Left lung (tissue), 4 donors: ENCODE measurements at regions not wholly inside any gene's neighbourhood (a gene's known extent, or its start where the extent isn't known, plus 50 kb on each side); places are given as distances from the start of the nearest gene placed in this dataset.

Source experiments
- ATAC-seq: fragments of 200-7000 bp; cut with Tn5 transposase; one replicate; pipeline ENCODE4 v1.9.1; 2020; ENCODE audit warnings: moderate library complexity
- DNase-seq, 4 donors: peaks; one replicate each; pipeline ENCODE4 v3.0.0-alpha.2; 2013 to 2020
- H3K27ac ChIP-seq, 2 donors: fragments of 200-600 bp; sonication (generic) in 1 of 2; one replicate each; pipeline versions ENCODE4 v1.5.0 to v1.8.0; 2020 to 2021
- H3K27me3 ChIP-seq, 2 donors: fragments of 200-600 bp; sonication (generic) in 1 of 2; one replicate each; pipeline versions ENCODE4 v1.5.0 to v1.8.0; 2020 to 2021
- H3K36me3 ChIP-seq, 2 donors: fragments of 200-600 bp; sonication (generic) in 1 of 2; one replicate each; pipeline versions ENCODE4 v1.5.0 to v1.8.0; 2020 to 2021
- H3K4me1 ChIP-seq, 2 donors: fragments of 200-600 bp; one replicate each; pipeline ENCODE4 v1.8.0; 2021
- H3K4me3 ChIP-seq, 2 donors: fragments of 200-600 bp; sonication (generic) in 1 of 2; one replicate each; pipeline versions ENCODE4 v1.5.0 to v1.8.0; 2020 to 2021; ENCODE audit warnings: mild to moderate bottlenecking in 1 of 2
- H3K9me3 ChIP-seq, 2 donors: fragments of 200-600 bp; sonication (generic) in 1 of 2; one replicate each; pipeline versions ENCODE4 v1.5.0 to v1.8.0; 2020 to 2021
- intact Hi-C, 2 donors: fragments of 100-400 bp; cut with DNase I; formaldehyde crosslinking; loops; one replicate each; pipeline versions ENCODE4 v1.11.2 to v1.14.2; 2022
- TF ChIP-seq, protein P1 (sequence below), 2 donors: fragments of 200-600 bp; sonication (generic) in 1 of 2; IDR thresholded peaks; one replicate each; pipeline versions ENCODE4 v1.5.0 to v1.8.0; 2021; ENCODE audit warnings: antibody characterized with exemption in 2 of 2
- donor health status: DM: no; HTN: yes; CAD: no.
- donor health status: DM: no; HTN: no; CAD: no.

GRCh38 chr9:21728781-21729180 lies 73.7 kb upstream of the MTAP start:
- no peak for ATAC-seq
- TF ChIP-seq, protein P1, sequence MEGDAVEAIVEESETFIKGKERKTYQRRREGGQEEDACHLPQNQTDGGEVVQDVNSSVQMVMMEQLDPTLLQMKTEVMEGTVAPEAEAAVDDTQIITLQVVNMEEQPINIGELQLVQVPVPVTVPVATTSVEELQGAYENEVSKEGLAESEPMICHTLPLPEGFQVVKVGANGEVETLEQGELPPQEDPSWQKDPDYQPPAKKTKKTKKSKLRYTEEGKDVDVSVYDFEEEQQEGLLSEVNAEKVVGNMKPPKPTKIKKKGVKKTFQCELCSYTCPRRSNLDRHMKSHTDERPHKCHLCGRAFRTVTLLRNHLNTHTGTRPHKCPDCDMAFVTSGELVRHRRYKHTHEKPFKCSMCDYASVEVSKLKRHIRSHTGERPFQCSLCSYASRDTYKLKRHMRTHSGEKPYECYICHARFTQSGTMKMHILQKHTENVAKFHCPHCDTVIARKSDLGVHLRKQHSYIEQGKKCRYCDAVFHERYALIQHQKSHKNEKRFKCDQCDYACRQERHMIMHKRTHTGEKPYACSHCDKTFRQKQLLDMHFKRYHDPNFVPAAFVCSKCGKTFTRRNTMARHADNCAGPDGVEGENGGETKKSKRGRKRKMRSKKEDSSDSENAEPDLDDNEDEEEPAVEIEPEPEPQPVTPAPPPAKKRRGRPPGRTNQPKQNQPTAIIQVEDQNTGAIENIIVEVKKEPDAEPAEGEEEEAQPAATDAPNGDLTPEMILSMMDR (IDR thresholded peaks at IDR 0.05), result no peak
- no peak for DNase-seq
- Histone ChIP-seq H3K27ac (no peak overlapping the region), H3K36me3 (no peaks in the 10 kb centered on the region), H3K9me3 (no peaks in the 10 kb centered on the region), H3K4me1 (no peaks in the 10 kb centered on the region), H3K27me3 (peaks cover 14 to 59% of the 10 kb centered on the region in 2 donors), H3K4me3 (no peak overlapping the region)
- intact Hi-C loops, result no loop called here

DNA sequence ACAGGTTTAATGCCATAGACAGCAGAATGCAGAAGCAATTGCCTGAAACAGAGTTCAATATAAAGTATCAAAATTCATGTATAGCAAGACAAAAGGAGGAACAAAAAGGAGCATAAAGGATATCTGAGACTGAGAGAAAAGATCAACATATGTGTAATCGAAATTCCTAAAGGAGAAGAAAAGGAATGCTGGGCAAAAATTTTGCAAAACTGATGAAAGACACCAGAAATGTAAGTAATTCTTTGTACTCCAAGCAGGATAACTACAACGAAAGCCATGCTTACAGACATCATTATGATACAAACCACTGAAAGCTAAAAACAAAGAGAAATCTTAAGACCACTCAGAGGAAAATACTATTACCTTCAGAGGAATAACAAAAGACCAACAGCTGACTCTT lies 72.8 kb upstream of the MTAP start:
- ATAC-seq (no peak), DNase-seq (no peak)
- no peak overlapping the region for H3K27ac ChIP-seq
- H3K27me3 ChIP-seq, result peaks cover 14 to 51% of the 10 kb centered on the region in 2 donors
- no peaks in the 10 kb centered on the region for H3K9me3 ChIP-seq
- intact Hi-C loops, result no loop called here
- H3K36me3 ChIP-seq, result no peaks in the 10 kb centered on the region
- TF ChIP-seq, protein P1 (IDR thresholded peaks at IDR 0.05), result no peak
- H3K4me1 ChIP-seq, result no peaks in the 10 kb centered on the region
- no peak overlapping the region for H3K4me3 ChIP-seq

- H3K27me3 ChIP-seq, result peaks cover 6 to 39% of the 10 kb centered on the region in 2 donors
- no peak for DNase-seq
- no peaks in the 10 kb centered on the region for H3K36me3 ChIP-seq
- intact Hi-C loops, result no loop called here
- ATAC-seq, result no peak
- H3K4me3 ChIP-seq, result no peak overlapping the region
- no peak overlapping the region for H3K27ac ChIP-seq
- no peaks in the 10 kb centered on the region for H3K4me1 ChIP-seq
- TF ChIP-seq, protein P1 (IDR thresholded peaks at IDR 0.05), result no peak
- no peaks in the 10 kb centered on the region for H3K9me3 ChIP-seq
These were observed 71.5 kb upstream of the MTAP start for GRCh38 chr9:21730899-21731298.

DNA sequence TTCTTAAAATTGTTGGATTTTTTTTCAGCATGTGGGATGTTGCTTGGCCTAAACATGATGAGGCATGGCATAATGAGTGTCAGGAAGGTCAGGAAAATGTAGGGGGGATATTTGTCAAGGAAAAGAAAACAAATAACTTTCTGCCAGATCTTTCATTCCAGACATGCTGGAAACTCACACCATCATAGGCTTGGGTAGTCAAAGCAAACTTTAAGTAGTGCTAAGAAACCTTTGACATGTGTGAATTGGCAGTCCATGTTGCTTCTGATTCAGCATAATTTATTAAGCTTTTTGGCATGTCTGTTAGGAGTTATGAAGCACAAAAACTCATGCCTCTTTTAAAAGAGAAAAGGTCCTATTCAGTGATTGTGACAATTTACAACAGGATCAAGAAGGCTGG lies 61.3 kb upstream of the MTAP start:
- Histone ChIP-seq H3K27me3 (no peaks in the 10 kb centered on the region), H3K9me3 (no peaks in the 10 kb centered on the region), H3K4me3 (no peak overlapping the region), H3K4me1 (no peaks in the 10 kb centered on the region), H3K36me3 (no peaks in the 10 kb centered on the region), H3K27ac (no peak overlapping the region)
- intact Hi-C loops, result no loop called here
- DNase-seq (no peak), ATAC-seq (no peak)
- TF ChIP-seq, protein P1 (IDR thresholded peaks at IDR 0.05), result no peak

DNA sequence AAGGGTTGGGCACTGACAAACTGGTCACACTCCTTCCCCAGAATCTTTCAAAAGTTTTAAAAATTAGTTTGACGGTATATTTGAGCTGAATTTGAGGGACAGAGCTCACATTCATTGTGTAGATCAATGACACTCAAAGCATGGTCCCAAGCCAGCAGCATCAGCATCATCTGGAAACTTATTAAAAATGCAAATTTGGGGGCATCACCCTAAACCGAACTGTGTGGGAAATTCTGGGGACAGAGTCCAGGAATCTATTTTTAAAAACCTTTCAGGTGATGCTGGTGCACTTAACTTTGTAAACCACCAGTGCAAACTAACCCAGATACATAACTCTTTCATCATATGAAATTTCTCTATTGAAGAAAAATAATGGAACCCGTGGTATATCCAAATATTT lies 58.1 kb upstream of the MTAP start:
- intact Hi-C loops, result no loop called here
- no peak overlapping the region for H3K4me3 ChIP-seq
- H3K36me3 ChIP-seq, result no peaks in the 10 kb centered on the region
- no peaks in the 10 kb centered on the region for H3K9me3 ChIP-seq
- DNase-seq (no peak), ATAC-seq (no peak)
- no peaks in the 10 kb centered on the region for H3K27me3 ChIP-seq
- TF ChIP-seq, protein P1 (IDR thresholded peaks at IDR 0.05), result no peak
- no peaks in the 10 kb centered on the region for H3K4me1 ChIP-seq
- H3K27ac ChIP-seq, result no peak overlapping the region
